ENCODE measurements at regions not wholly inside any gene's neighbourhood (a gene's known extent, or its start where the extent isn't known, plus 50 kb on each side); places are given as distances from the start of the nearest gene placed in this dataset.

- TF ChIP-seq CTCF (IDR thresholded peaks at IDR 0.05) (no peak), POLR2A (IDR thresholded peaks at IDR 0.05) (no peak)
Observed at GRCh38 chr2:120515759-120516678, 170.1 kb downstream of the INHBB start.
